Stimulated activated naive B cell treated with anti-CD40 and anti-IgM and Interleukin-4, amounts not matched to agents 10 μg/mL and 1 μg/mL and 100 μg/mL, for 72 hours (primary cell): ENCODE measurements at regions not wholly inside any gene's neighbourhood (a gene's known extent, or its start where the extent isn't known, plus 50 kb on each side); places are given as distances from the start of the nearest gene placed in this dataset.

ENCODE experiments used
- ATAC-seq, 2 donors: fragments of 150-1000 bp; cut with Tn5 transposase; replicated peaks; 2 replicates each; pipeline ENCODE4 v1.10.0; 2021; ENCODE audit warnings: moderate library complexity in 1 of 2
- DNase-seq: peaks from one replicate; pipeline ENCODE4 v3.0.0; 2021
- H3K27ac Mint-ChIP-seq: one replicate; pipeline ENCODE4 v1.8.0; 2022; ENCODE audit warnings: mild to moderate bottlenecking, mixed read lengths
- H3K27me3 Mint-ChIP-seq, 2 donors: one replicate each; pipeline ENCODE4 v1.8.0; 2022; ENCODE audit warnings: mixed read lengths in 2 of 2
- H3K36me3 Mint-ChIP-seq, 2 donors: one replicate each; pipeline ENCODE4 v1.8.0; 2022; ENCODE audit warnings: mixed read lengths in 2 of 2, mild to moderate bottlenecking in 1 of 2
- H3K4me1 Mint-ChIP-seq, 2 donors: one replicate each; pipeline ENCODE4 v1.8.0; 2022; ENCODE audit warnings: mixed read lengths in 2 of 2, mild to moderate bottlenecking in 1 of 2
- H3K4me3 Mint-ChIP-seq, 2 donors: one replicate each; pipeline ENCODE4 v1.8.0; 2022; ENCODE audit warnings: mild to moderate bottlenecking in 2 of 2, mixed read lengths in 2 of 2, moderate library complexity in 1 of 2
- H3K9me3 Mint-ChIP-seq, 2 donors: one replicate each; pipeline ENCODE4 v1.8.0; 2022; ENCODE audit warnings: mixed read lengths in 2 of 2, mild to moderate bottlenecking in 1 of 2

GRCh38 chr7:98534493-98534892, 82.6 kb upstream of the NPTX2 start:
- H3K27me3 Mint-ChIP-seq, result peaks cover 3 to 5% of the 10 kb centered on the region in 2 donors
- H3K4me3 Mint-ChIP-seq, result no peak overlapping the region
- no peak overlapping the region for H3K27ac Mint-ChIP-seq
- H3K36me3 Mint-ChIP-seq, result peaks cover 0 to 3% of the 10 kb centered on the region in 2 donors
- no peaks in the 10 kb centered on the region for H3K4me1 Mint-ChIP-seq
- no peak for ATAC-seq
- H3K9me3 Mint-ChIP-seq, result peaks cover 11 to 16% of the 10 kb centered on the region in 2 donors
- no peak for DNase-seq

GRCh38 chr7:98531717-98532116, 85.4 kb upstream of the NPTX2 start:
- peaks cover 0 to under 1% of the 10 kb centered on the region in 2 donors for H3K36me3 Mint-ChIP-seq

GRCh38 chr7:98528079-98528478, 89.0 kb upstream of the NPTX2 start:
- ATAC-seq (no peak), DNase-seq (no peak)
- no peaks in the 10 kb centered on the region for H3K4me1 Mint-ChIP-seq
- peaks cover 0 to 18% of the 10 kb centered on the region in 2 donors for H3K27me3 Mint-ChIP-seq
- peaks cover 3 to 15% of the 10 kb centered on the region in 2 donors for H3K9me3 Mint-ChIP-seq
- H3K27ac Mint-ChIP-seq, result no peak overlapping the region
- no peak overlapping the region for H3K4me3 Mint-ChIP-seq
- no peaks in the 10 kb centered on the region for H3K36me3 Mint-ChIP-seq

More at GRCh38 chr7:98531717-98532116, 85.4 kb upstream of the NPTX2 start:
- peaks cover 0 to 13% of the 10 kb centered on the region in 2 donors for H3K27me3 Mint-ChIP-seq
- no peaks in the 10 kb centered on the region for H3K4me1 Mint-ChIP-seq
- H3K9me3 Mint-ChIP-seq, result peaks cover 4 to 13% of the 10 kb centered on the region in 2 donors
- no peak overlapping the region for H3K4me3 Mint-ChIP-seq
- DNase-seq, result no peak
- no peak overlapping the region for H3K27ac Mint-ChIP-seq
- no peak for ATAC-seq

GRCh38 chr7:98526059-98526458, 91.0 kb upstream of the NPTX2 start:
- H3K9me3 Mint-ChIP-seq, result peaks cover 0 to 10% of the 10 kb centered on the region in 2 donors
- ATAC-seq (no peak), DNase-seq (no peak)
- no peaks in the 10 kb centered on the region for H3K36me3 Mint-ChIP-seq
- peaks cover 7 to 13% of the 10 kb centered on the region in 2 donors for H3K27me3 Mint-ChIP-seq
- no peaks in the 10 kb centered on the region for H3K4me1 Mint-ChIP-seq
- no peak overlapping the region for H3K4me3 Mint-ChIP-seq
- H3K27ac Mint-ChIP-seq, result no peak overlapping the region

- no peak for ATAC-seq
- peaks cover 3 to 10% of the 10 kb centered on the region in 2 donors for H3K9me3 Mint-ChIP-seq
- H3K4me1 Mint-ChIP-seq, result no peaks in the 10 kb centered on the region
- no peak overlapping the region for H3K4me3 Mint-ChIP-seq
- H3K27me3 Mint-ChIP-seq, result peaks cover 7 to 10% of the 10 kb centered on the region in 2 donors
- no peaks in the 10 kb centered on the region for H3K36me3 Mint-ChIP-seq
- DNase-seq, result no peak
- H3K27ac Mint-ChIP-seq, result no peak overlapping the region
Observed at GRCh38 chr7:98521089-98521692, 95.9 kb upstream of the NPTX2 start.

GRCh38 chr7:98520356-98520951, 96.6 kb upstream of the NPTX2 start:
- Mint-ChIP-seq H3K36me3 (no peaks in the 10 kb centered on the region), H3K4me1 (no peaks in the 10 kb centered on the region), H3K27me3 (peaks cover 5 to 7% of the 10 kb centered on the region in 2 donors), H3K27ac (no peak overlapping the region), H3K9me3 (peaks cover 3 to 6% of the 10 kb centered on the region in 2 donors), H3K4me3 (no peak overlapping the region)
- ATAC-seq, result no peak
- DNase-seq, result no peak

- H3K4me1 Mint-ChIP-seq, result no peaks in the 10 kb centered on the region
- peaks cover 3 to 4% of the 10 kb centered on the region in 2 donors for H3K9me3 Mint-ChIP-seq
- ATAC-seq (no peak), DNase-seq (no peak)
- peaks cover 5 to 7% of the 10 kb centered on the region in 2 donors for H3K27me3 Mint-ChIP-seq
- H3K4me3 Mint-ChIP-seq, result no peak overlapping the region
- H3K27ac Mint-ChIP-seq, result no peak overlapping the region
- no peaks in the 10 kb centered on the region for H3K36me3 Mint-ChIP-seq
Observed at GRCh38 chr7:98518159-98518947, 98.7 kb upstream of the NPTX2 start.

- H3K4me1 Mint-ChIP-seq, result no peaks in the 10 kb centered on the region
- ATAC-seq (no peak), DNase-seq (no peak)
- H3K36me3 Mint-ChIP-seq, result no peaks in the 10 kb centered on the region
- H3K4me3 Mint-ChIP-seq, result no peak overlapping the region
- no peak overlapping the region for H3K27ac Mint-ChIP-seq
- peaks cover 2 to 3% of the 10 kb centered on the region in 2 donors for H3K9me3 Mint-ChIP-seq
- peaks cover 0 to 5% of the 10 kb centered on the region in 2 donors for H3K27me3 Mint-ChIP-seq
Observed at GRCh38 chr7:98515201-98515600, 101.9 kb upstream of the NPTX2 start.

GRCh38 chr7:98514211-98515031, 102.7 kb upstream of the NPTX2 start:
- ATAC-seq, result no peak
- H3K36me3 Mint-ChIP-seq, result no peaks in the 10 kb centered on the region
- no peak overlapping the region for H3K4me3 Mint-ChIP-seq
- H3K27me3 Mint-ChIP-seq, result peaks cover 0 to 5% of the 10 kb centered on the region in 2 donors
- no peak overlapping the region for H3K27ac Mint-ChIP-seq
- H3K9me3 Mint-ChIP-seq, result peaks cover 2 to 3% of the 10 kb centered on the region in 2 donors
- DNase-seq, result no peak
- H3K4me1 Mint-ChIP-seq, result no peaks in the 10 kb centered on the region

GRCh38 chr7:98511175-98511574, 105.9 kb upstream of the NPTX2 start:
- ATAC-seq (no peak), DNase-seq (no peak)
- peaks cover 4 to 8% of the 10 kb centered on the region in 2 donors for H3K9me3 Mint-ChIP-seq
- H3K4me3 Mint-ChIP-seq, result no peak overlapping the region
- peaks cover 0 to 4% of the 10 kb centered on the region in 2 donors for H3K27me3 Mint-ChIP-seq
- H3K4me1 Mint-ChIP-seq, result no peaks in the 10 kb centered on the region
- H3K36me3 Mint-ChIP-seq, result no peaks in the 10 kb centered on the region
- no peak overlapping the region for H3K27ac Mint-ChIP-seq

- no peak for ATAC-seq
- Mint-ChIP-seq H3K4me1 (no peaks in the 10 kb centered on the region), H3K9me3 (peaks cover 4 to 8% of the 10 kb centered on the region in 2 donors), H3K27me3 (peaks cover 0 to 4% of the 10 kb centered on the region in 2 donors), H3K27ac (no peak overlapping the region), H3K36me3 (no peaks in the 10 kb centered on the region), H3K4me3 (no peak overlapping the region)
- no peak for DNase-seq
Observed at GRCh38 chr7:98509836-98510235, 107.2 kb upstream of the NPTX2 start.

GRCh38 chr7:98506471-98506870, 105.6 kb upstream of the BAIAP2L1 start:
- Mint-ChIP-seq H3K4me1 (no peaks in the 10 kb centered on the region), H3K4me3 (no peak overlapping the region), H3K27me3 (peaks cover 13 to 16% of the 10 kb centered on the region in 2 donors), H3K9me3 (peaks cover 4 to 8% of the 10 kb centered on the region in 2 donors), H3K27ac (no peak overlapping the region), H3K36me3 (peaks cover 0 to 2% of the 10 kb centered on the region in 2 donors)
- ATAC-seq (no peak), DNase-seq (no peak)

- DNase-seq, result no peak
- Mint-ChIP-seq H3K4me1 (no peaks in the 10 kb centered on the region), H3K27ac (no peak overlapping the region), H3K36me3 (peaks cover 0 to 2% of the 10 kb centered on the region in 2 donors), H3K9me3 (peaks cover 7 to 11% of the 10 kb centered on the region in 2 donors), H3K4me3 (no peak overlapping the region), H3K27me3 (peaks cover 11 to 13% of the 10 kb centered on the region in 2 donors)
- ATAC-seq, result no peak
Observed at GRCh38 chr7:98500764-98501163, 99.9 kb upstream of the BAIAP2L1 start.

- Mint-ChIP-seq H3K9me3 (peaks cover 14 to 15% of the 10 kb centered on the region in 2 donors), H3K4me3 (no peak overlapping the region), H3K27me3 (no peaks in the 10 kb centered on the region), H3K27ac (no peak overlapping the region), H3K4me1 (no peaks in the 10 kb centered on the region), H3K36me3 (no peaks in the 10 kb centered on the region)
- no peak for DNase-seq
- no peak for ATAC-seq
Observed at GRCh38 chr7:98496618-98497017, 95.7 kb upstream of the BAIAP2L1 start.
